ENCODE measurements at regions not wholly inside any gene's neighbourhood (a gene's known extent, or its start where the extent isn't known, plus 50 kb on each side); places are given as distances from the start of the nearest gene placed in this dataset.

GRCh38 chr5:21154526-21154925 lies 1166.5 kb upstream of the CDH18 start:
- H3K4me3 Mint-ChIP-seq (ENCODE audit: unreplicated experiment): no peak overlapping the region
- no peaks in the 10 kb centered on the region for H3K4me1 Mint-ChIP-seq (ENCODE audit: unreplicated experiment)
- no peaks in the 10 kb centered on the region for H3K9me3 Mint-ChIP-seq (ENCODE audit: unreplicated experiment)
- H3K36me3 Mint-ChIP-seq (ENCODE audit: low read depth, unreplicated experiment): no peaks in the 10 kb centered on the region
- no peak for DNase-seq (ENCODE audit: low spot score)
- TF ChIP-seq, protein P1, sequence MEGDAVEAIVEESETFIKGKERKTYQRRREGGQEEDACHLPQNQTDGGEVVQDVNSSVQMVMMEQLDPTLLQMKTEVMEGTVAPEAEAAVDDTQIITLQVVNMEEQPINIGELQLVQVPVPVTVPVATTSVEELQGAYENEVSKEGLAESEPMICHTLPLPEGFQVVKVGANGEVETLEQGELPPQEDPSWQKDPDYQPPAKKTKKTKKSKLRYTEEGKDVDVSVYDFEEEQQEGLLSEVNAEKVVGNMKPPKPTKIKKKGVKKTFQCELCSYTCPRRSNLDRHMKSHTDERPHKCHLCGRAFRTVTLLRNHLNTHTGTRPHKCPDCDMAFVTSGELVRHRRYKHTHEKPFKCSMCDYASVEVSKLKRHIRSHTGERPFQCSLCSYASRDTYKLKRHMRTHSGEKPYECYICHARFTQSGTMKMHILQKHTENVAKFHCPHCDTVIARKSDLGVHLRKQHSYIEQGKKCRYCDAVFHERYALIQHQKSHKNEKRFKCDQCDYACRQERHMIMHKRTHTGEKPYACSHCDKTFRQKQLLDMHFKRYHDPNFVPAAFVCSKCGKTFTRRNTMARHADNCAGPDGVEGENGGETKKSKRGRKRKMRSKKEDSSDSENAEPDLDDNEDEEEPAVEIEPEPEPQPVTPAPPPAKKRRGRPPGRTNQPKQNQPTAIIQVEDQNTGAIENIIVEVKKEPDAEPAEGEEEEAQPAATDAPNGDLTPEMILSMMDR (IDR thresholded peaks at IDR 0.05; ENCODE audit: unreplicated experiment): no peak
- no peak overlapping the region for H3K27ac Mint-ChIP-seq (ENCODE audit: unreplicated experiment)
- no peaks in the 10 kb centered on the region for H3K27me3 Mint-ChIP-seq (ENCODE audit: unreplicated experiment)

- Mint-ChIP-seq H3K4me3 (ENCODE audit: unreplicated experiment) (no peak overlapping the region), H3K4me1 (ENCODE audit: unreplicated experiment) (no peaks in the 10 kb centered on the region), H3K27ac (ENCODE audit: unreplicated experiment) (no peak overlapping the region), H3K36me3 (ENCODE audit: low read depth, unreplicated experiment) (no peaks in the 10 kb centered on the region), H3K27me3 (ENCODE audit: unreplicated experiment) (no peaks in the 10 kb centered on the region), H3K9me3 (ENCODE audit: unreplicated experiment) (no peaks in the 10 kb centered on the region)
- TF ChIP-seq, protein P1 (IDR thresholded peaks at IDR 0.05; ENCODE audit: unreplicated experiment): no peak
- no peak for DNase-seq (ENCODE audit: low spot score)
Measured at GRCh38 chr5:21152611-21153010, 1164.6 kb upstream of the CDH18 start.

- no peaks in the 10 kb centered on the region for H3K4me1 Mint-ChIP-seq (ENCODE audit: unreplicated experiment)
- no peak overlapping the region for H3K4me3 Mint-ChIP-seq (ENCODE audit: unreplicated experiment)
- no peaks in the 10 kb centered on the region for H3K36me3 Mint-ChIP-seq (ENCODE audit: low read depth, unreplicated experiment)
- H3K9me3 Mint-ChIP-seq (ENCODE audit: unreplicated experiment): no peaks in the 10 kb centered on the region
- H3K27me3 Mint-ChIP-seq (ENCODE audit: unreplicated experiment): no peaks in the 10 kb centered on the region
- no peak overlapping the region for H3K27ac Mint-ChIP-seq (ENCODE audit: unreplicated experiment)
- DNase-seq (ENCODE audit: low spot score): no peak
- TF ChIP-seq, protein P1 (IDR thresholded peaks at IDR 0.05; ENCODE audit: unreplicated experiment): no peak
Measured at GRCh38 chr5:21145376-21145775, 1157.4 kb upstream of the CDH18 start.

DNA sequence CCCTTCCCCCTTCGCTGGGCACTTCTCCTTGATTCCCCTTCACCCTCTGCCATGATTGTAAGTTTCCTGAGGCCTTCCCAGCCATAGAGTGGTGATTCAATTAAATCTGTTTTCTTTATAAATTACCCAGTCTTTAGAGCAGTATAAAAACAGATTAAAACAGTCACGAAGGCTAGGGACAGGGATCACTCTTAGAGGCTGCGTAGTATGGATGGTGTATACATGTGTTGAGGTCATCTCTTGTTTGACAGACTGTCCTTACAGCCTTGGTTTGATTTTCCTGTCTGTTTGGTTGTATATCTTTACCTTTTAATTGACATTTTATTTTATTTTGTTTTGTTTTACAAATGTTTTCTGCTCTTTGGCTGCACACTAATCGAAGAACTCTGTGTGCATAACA lies 1155.7 kb upstream of the CDH18 start:
- Mint-ChIP-seq H3K9me3 (ENCODE audit: unreplicated experiment) (no peaks in the 10 kb centered on the region), H3K27me3 (ENCODE audit: unreplicated experiment) (no peaks in the 10 kb centered on the region), H3K4me1 (ENCODE audit: unreplicated experiment) (no peaks in the 10 kb centered on the region), H3K36me3 (ENCODE audit: low read depth, unreplicated experiment) (no peaks in the 10 kb centered on the region), H3K27ac (ENCODE audit: unreplicated experiment) (no peak overlapping the region), H3K4me3 (ENCODE audit: unreplicated experiment) (no peak overlapping the region)
- TF ChIP-seq, protein P1 (IDR thresholded peaks at IDR 0.05; ENCODE audit: unreplicated experiment): no peak
- DNase-seq (ENCODE audit: low spot score): no peak

DNA sequence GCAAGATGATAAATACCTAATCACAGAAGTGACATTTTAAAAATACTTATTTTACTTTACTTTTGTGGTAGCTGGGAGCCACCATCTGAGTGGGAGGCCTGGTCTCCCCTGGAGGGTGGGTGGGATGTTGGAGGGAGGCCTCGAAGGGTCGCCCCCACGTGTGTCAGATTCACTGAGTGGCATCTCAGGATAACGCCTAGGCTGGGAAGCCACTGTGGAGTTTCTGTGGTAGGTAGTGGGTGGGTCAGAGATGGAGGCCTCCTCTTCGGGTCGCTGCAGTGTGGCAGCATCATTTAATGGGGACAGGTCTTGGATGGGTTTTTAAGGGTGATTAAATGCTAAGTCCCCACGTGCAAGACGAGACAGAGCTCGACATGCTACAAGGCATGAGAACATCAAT lies 1154.8 kb upstream of the CDH18 start:
- Mint-ChIP-seq H3K4me3 (ENCODE audit: unreplicated experiment) (no peak overlapping the region), H3K36me3 (ENCODE audit: low read depth, unreplicated experiment) (no peaks in the 10 kb centered on the region), H3K27me3 (ENCODE audit: unreplicated experiment) (no peaks in the 10 kb centered on the region), H3K4me1 (ENCODE audit: unreplicated experiment) (no peaks in the 10 kb centered on the region), H3K27ac (ENCODE audit: unreplicated experiment) (no peak overlapping the region), H3K9me3 (ENCODE audit: unreplicated experiment) (no peaks in the 10 kb centered on the region)
- DNase-seq (ENCODE audit: low spot score): no peak
- TF ChIP-seq, protein P1 (IDR thresholded peaks at IDR 0.05; ENCODE audit: unreplicated experiment): no peak
